Stomach (tissue), 8 donors: ENCODE measurements at regions not wholly inside any gene's neighbourhood (a gene's known extent, or its start where the extent isn't known, plus 50 kb on each side); places are given as distances from the start of the nearest gene placed in this dataset.

Source experiments
- DNase-seq, 2 donors: peaks; one replicate each; pipeline versions ENCODE4 v3.0.0 to v3.0.0-alpha.2; 2013 to 2019
- H3K27ac ChIP-seq, 5 donors: fragments of 200-600 bp in 4 of 5; sonication (generic) in 4 of 5; one replicate each; pipeline ENCODE4 v1.5.1; 2013 to 2019; ENCODE audit warnings: mild to moderate bottlenecking in 1 of 5, moderate library complexity in 1 of 5
- H3K27me3 ChIP-seq, 3 donors: fragments of 200-600 bp; sonication (generic); one replicate each; pipeline ENCODE4 v1.5.1; 2017 to 2019; ENCODE audit warnings: mixed run types in 1 of 3
- H3K36me3 ChIP-seq, 4 donors: fragments of 200-600 bp; sonication (generic); 1 replicate in 3 of 4; 2 replicates in 1 of 4; pipeline ENCODE4 v1.5.1; 2016 to 2019
- H3K4me1 ChIP-seq, 4 donors: fragments of 200-600 bp; sonication (generic); one replicate each; pipeline ENCODE4 v1.5.1; 2016 to 2019
- H3K4me3 ChIP-seq, 4 donors: fragments of 200-600 bp; sonication (generic) in 3 of 4; one replicate each; pipeline ENCODE4 v1.5.1; 2016 to 2019; ENCODE audit warnings: mild to moderate bottlenecking in 1 of 4
- H3K9me3 ChIP-seq, 4 donors: fragments of 200-600 bp; sonication (generic); one replicate each; pipeline ENCODE4 v1.5.1; 2016 to 2019
- EP300 ChIP-seq: sonication (generic); formaldehyde crosslinking; IDR thresholded peaks from one replicate; pipeline ENCODE4 v1.6.1; 2017; ENCODE audit warnings: antibody characterized with exemption
- POLR2A ChIP-seq, 4 donors: fragments of 450-650 bp; IDR thresholded peaks; one replicate each; pipeline ENCODE4 v1.6.1; 2016; ENCODE audit warnings: antibody characterized with exemption in 4 of 4, control low read depth in 2 of 4, mild to moderate bottlenecking in 1 of 4, moderate library complexity in 1 of 4
- POLR2AphosphoS5 ChIP-seq, 3 donors: sonication (generic); formaldehyde crosslinking; IDR thresholded peaks; one replicate each; pipeline ENCODE4 v1.6.1; 2016; ENCODE audit warnings: antibody characterized with exemption in 3 of 3
- WGBS, 5 donors: extraction: QIAGEN DNeasy Blood & Tissue Kit in 3 of 5; methylation state at CpG; one replicate each; pipeline versions ENCODE4 v1.1.5 to v1.1.7; 2013 to 2018; 5-methylcytosine and 5-hydroxymethylcytosine counted together
- intact Hi-C: fragments of 100-400 bp; cut with DNase I; formaldehyde crosslinking; loops from one replicate; pipeline ENCODE4 v1.15.1; 2023; ENCODE audit warnings: low total_unique reads
- TF ChIP-seq, protein P1 (sequence below), 7 experiments: fragments of 450-650 bp in 4 of 7; fragments of 200-600 bp in 3 of 7; sonication (generic) in 3 of 7; IDR thresholded peaks; one replicate each; pipeline ENCODE4 v1.5.1; 2016 to 2019; ENCODE audit warnings: antibody characterized with exemption in 7 of 7, control low read depth in 2 of 7, mild to moderate bottlenecking in 1 of 7
- donor health status: healthy with polysubstance abuse.
- donor health status: Bipolar disorder and iron deficiency.
- donor health status: healthy.

GRCh38 chr10:5268743-5269142, 72.1 kb downstream of the AKR1C4 start:
- H3K27ac ChIP-seq, result no peak overlapping the region
- no peak for DNase-seq
- H3K4me1 ChIP-seq, result no peaks in the 10 kb centered on the region
- no peak overlapping the region for H3K4me3 ChIP-seq
- WGBS, 5 donors, result 21 to 66% (median 54%) methylated on average over 1 of the region's 1 CpG
- intact Hi-C loops, result no loop called here
- TF ChIP-seq POLR2AphosphoS5 (IDR thresholded peaks at IDR 0.05), result no peak
- no peak for TF ChIP-seq EP300
- no peak for TF ChIP-seq POLR2A (IDR thresholded peaks at IDR 0.05)
- TF ChIP-seq, protein P1, sequence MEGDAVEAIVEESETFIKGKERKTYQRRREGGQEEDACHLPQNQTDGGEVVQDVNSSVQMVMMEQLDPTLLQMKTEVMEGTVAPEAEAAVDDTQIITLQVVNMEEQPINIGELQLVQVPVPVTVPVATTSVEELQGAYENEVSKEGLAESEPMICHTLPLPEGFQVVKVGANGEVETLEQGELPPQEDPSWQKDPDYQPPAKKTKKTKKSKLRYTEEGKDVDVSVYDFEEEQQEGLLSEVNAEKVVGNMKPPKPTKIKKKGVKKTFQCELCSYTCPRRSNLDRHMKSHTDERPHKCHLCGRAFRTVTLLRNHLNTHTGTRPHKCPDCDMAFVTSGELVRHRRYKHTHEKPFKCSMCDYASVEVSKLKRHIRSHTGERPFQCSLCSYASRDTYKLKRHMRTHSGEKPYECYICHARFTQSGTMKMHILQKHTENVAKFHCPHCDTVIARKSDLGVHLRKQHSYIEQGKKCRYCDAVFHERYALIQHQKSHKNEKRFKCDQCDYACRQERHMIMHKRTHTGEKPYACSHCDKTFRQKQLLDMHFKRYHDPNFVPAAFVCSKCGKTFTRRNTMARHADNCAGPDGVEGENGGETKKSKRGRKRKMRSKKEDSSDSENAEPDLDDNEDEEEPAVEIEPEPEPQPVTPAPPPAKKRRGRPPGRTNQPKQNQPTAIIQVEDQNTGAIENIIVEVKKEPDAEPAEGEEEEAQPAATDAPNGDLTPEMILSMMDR (IDR thresholded peaks at IDR 0.05), result no peak
- no peaks in the 10 kb centered on the region for H3K27me3 ChIP-seq
- H3K9me3 ChIP-seq, result peaks cover 0 to 20% (median 14%) of the 10 kb centered on the region in 4 donors
- no peaks in the 10 kb centered on the region for H3K36me3 ChIP-seq

DNA sequence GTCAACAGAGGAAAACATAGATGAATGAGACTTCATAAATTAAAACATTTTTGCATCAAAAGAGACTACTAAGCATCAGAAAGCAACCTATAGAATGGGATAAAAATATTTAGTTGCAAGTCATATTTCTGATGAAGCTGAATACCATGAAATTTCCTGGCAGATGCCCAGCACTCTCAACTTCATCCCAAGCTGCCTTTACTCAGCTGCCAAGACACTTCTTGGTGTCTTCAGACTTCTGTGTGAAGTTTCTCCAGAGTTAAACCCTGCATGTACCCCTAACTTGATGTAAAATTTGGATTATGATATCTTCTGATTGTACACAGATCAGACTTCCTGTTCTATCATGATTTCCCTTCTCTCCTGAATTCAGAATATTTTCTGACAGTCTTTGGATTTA, 73.2 kb downstream of the AKR1C4 start:
- Histone ChIP-seq H3K4me1 (no peaks in the 10 kb centered on the region), H3K27me3 (no peaks in the 10 kb centered on the region), H3K4me3 (no peak overlapping the region), H3K36me3 (no peaks in the 10 kb centered on the region), H3K27ac (no peak overlapping the region), H3K9me3 (peaks cover 0 to 13% (median 9%) of the 10 kb centered on the region in 4 donors)
- intact Hi-C loops, result no loop called here
- no peak for DNase-seq
- TF ChIP-seq POLR2A (IDR thresholded peaks at IDR 0.05) (no peak), EP300 (no peak)
- TF ChIP-seq, protein P1 (IDR thresholded peaks at IDR 0.05), result no peak

DNA sequence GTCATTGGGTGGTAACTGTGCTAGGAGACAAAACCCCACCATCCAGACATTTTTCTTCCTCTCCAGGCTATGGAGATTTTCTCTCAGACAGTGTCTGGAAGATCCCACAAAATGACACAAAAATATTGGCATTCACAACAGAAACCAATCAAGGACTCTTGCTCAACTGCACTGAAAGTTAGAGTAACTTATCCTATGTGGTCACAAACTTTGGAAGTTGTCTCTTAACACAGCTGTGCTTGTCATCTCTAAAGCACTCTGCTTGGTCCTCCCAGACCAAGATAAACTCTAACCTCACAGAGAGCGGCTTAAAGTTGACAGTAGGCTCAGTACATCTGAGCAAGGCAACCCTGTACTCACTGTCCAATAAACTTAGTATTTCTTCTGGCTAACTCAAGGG, 74.9 kb downstream of the AKR1C4 start:
- 43 to 86% (median 79%) methylated on average over 1 of the region's 1 CpG for WGBS, 5 donors
- H3K4me1 ChIP-seq, result no peaks in the 10 kb centered on the region
- no peak overlapping the region for H3K4me3 ChIP-seq
- no peaks in the 10 kb centered on the region for H3K27me3 ChIP-seq
- intact Hi-C loops, result no loop called here
- no peak overlapping the region for H3K27ac ChIP-seq
- H3K9me3 ChIP-seq, result peaks cover 0 to 2% (median under 1%) of the 10 kb centered on the region in 4 donors
- H3K36me3 ChIP-seq, result no peaks in the 10 kb centered on the region
- DNase-seq, result no peak
- TF ChIP-seq POLR2A (IDR thresholded peaks at IDR 0.05) (no peak), POLR2AphosphoS5 (IDR thresholded peaks at IDR 0.05) (no peak), EP300 (no peak)
- TF ChIP-seq, protein P1 (IDR thresholded peaks at IDR 0.05), result no peak

- no peak overlapping the region for H3K4me3 ChIP-seq
- DNase-seq, result no peak
- H3K4me1 ChIP-seq, result no peaks in the 10 kb centered on the region
- TF ChIP-seq POLR2A (IDR thresholded peaks at IDR 0.05) (no peak), EP300 (no peak), POLR2AphosphoS5 (IDR thresholded peaks at IDR 0.05) (no peak)
- TF ChIP-seq, protein P1 (IDR thresholded peaks at IDR 0.05), result no peak
- WGBS, 5 donors, result 77 to 88% (median 83%) methylated on average over 3 of the region's 3 CpGs
- intact Hi-C loops, result no loop called here
- no peaks in the 10 kb centered on the region for H3K9me3 ChIP-seq
- no peak overlapping the region for H3K27ac ChIP-seq
- H3K27me3 ChIP-seq, result no peaks in the 10 kb centered on the region
- no peaks in the 10 kb centered on the region for H3K36me3 ChIP-seq
Measured at GRCh38 chr10:5272065-5272803, 75.6 kb downstream of the AKR1C4 start.
